Fibroblast of skin of left biceps (primary cell): ENCODE measurements at regions not wholly inside any gene's neighbourhood (a gene's known extent, or its start where the extent isn't known, plus 50 kb on each side); places are given as distances from the start of the nearest gene placed in this dataset.

Experiments
- DNase-seq, 2 experiments: peaks; one replicate each; pipeline ENCODE4 v3.0.0-alpha.2; 2013; ENCODE audit warnings: low read depth in 2 of 2

GRCh38 chr6:33865478-33866077, 61.8 kb upstream of the MLN start:
- DNase-seq, result no peak

GRCh38 chr6:33863723-33864440, 60.1 kb upstream of the MLN start:
- DNase-seq, result no peak

- DNase-seq, result no peak
These were observed 59.3 kb upstream of the MLN start for GRCh38 chr6:33863084-33863483.

GRCh38 chr6:33862536-33862935, 58.7 kb upstream of the MLN start:
- DNase-seq, result no peak

- DNase-seq, result no peak
These were observed 57.9 kb upstream of the MLN start for GRCh38 chr6:33861722-33862121.

GRCh38 chr6:33860706-33861474, 57.1 kb upstream of the MLN start:
- DNase-seq, result no peak

GRCh38 chr6:33860006-33860405, 56.2 kb upstream of the MLN start:
- no peak for DNase-seq

- DNase-seq, result no peak
These were observed 55.2 kb upstream of the MLN start for GRCh38 chr6:33858804-33859505.

GRCh38 chr6:33857932-33858475, 54.2 kb upstream of the MLN start:
- no peak for DNase-seq

GRCh38 chr6:33857093-33857931, 53.5 kb upstream of the MLN start:
- no peak for DNase-seq

- no peak for DNase-seq
These were observed 52.9 kb upstream of the MLN start for GRCh38 chr6:33856655-33857054.

- no peak for DNase-seq
These were observed 52.3 kb upstream of the MLN start for GRCh38 chr6:33856031-33856590.

- DNase-seq, result no peak
These were observed 50.8 kb upstream of the MLN start for GRCh38 chr6:33854572-33855030.

GRCh38 chr6:33853736-33854135, 49.9 kb upstream of the MLN start:
- no peak for DNase-seq
